ENCODE measurements at regions not wholly inside any gene's neighbourhood (a gene's known extent, or its start where the extent isn't known, plus 50 kb on each side); places are given as distances from the start of the nearest gene placed in this dataset.
A peak's percentile ranks its signal among the peaks of the same experiment; 100 is the strongest.

GRCh38 chr14:22332686-22333421, 256.2 kb downstream of the DAD1 start:
- DNase-seq (ENCODE audit: low read depth, low spot score) = no peak
- no peak for FAIRE-seq
- TF ChIP-seq PAX8 (IDR thresholded peaks at IDR 0.05) (no peak), POLR2A (IDR thresholded peaks at IDR 0.05; ENCODE audit: low read depth, low read length) (no peak), PKNOX1 (IDR thresholded peaks at IDR 0.05) (peak; percentile 30; the same call in 1 of the 2 replicates), CREB1 (IDR thresholded peaks at IDR 0.05; ENCODE audit: low read depth) (no peak)
- Histone ChIP-seq H3K4me3 (no peak overlapping the region), H3K4me1 (ENCODE audit: control insufficient read depth, insufficient read depth, low read length) (no peaks in the 10 kb centered on the region), H3K9me3 (replicated peaks; ENCODE audit: control insufficient read depth, insufficient read depth, low read length) (peaks cover 1% of the 10 kb centered on the region; the same call in 1 of the 3 replicates), H3K9ac (ENCODE audit: control insufficient read depth, insufficient read depth, low read length) (no peak overlapping the region), H3K27me3 (replicated peaks in 1 of 2; ENCODE audit: control insufficient read depth in 2 of 2, insufficient read depth in 2 of 2, low read length in 1 of 2) (no peaks in the 10 kb centered on the region), H2AFZ (ENCODE audit: control insufficient read depth, low read depth, low read length) (no peak overlapping the region), H4K20me1 (ENCODE audit: control insufficient read depth, insufficient read depth) (no peaks in the 10 kb centered on the region), H3K27ac (ENCODE audit: control insufficient read depth, insufficient read depth) (no peak overlapping the region), H3K36me3 (ENCODE audit: control insufficient read depth in 2 of 2, insufficient read depth in 2 of 2, low read length in 1 of 2) (no peaks in the 10 kb centered on the region), H3K79me2 (ENCODE audit: control insufficient read depth, insufficient read depth, low read length) (no peaks in the 10 kb centered on the region), H3K4me2 (ENCODE audit: control insufficient read depth, insufficient read depth) (no peak overlapping the region)
- SMC1A ChIA-PET (ENCODE audit: uncharacterized antibody, unreplicated experiment) = interaction anchor here (1.0 to 6.1 kb wide), 7 partner anchors 8 to 126 kb away, joined by 3 to 53 read pairs (median 4); no protein-coding TSS in a partner anchor
- in situ Hi-C loops (cut with MboI) (no loop called here), intact Hi-C loops (cut with micrococcal nuclease; ENCODE audit: unreplicated experiment) (no loop called here)
- RAD21 ChIA-PET (ENCODE audit: unreplicated experiment) = interaction anchor here (1.0 to 3.3 kb wide), 5 partner anchors 13 to 58 kb away, joined by 3 to 19 read pairs (median 4); no protein-coding TSS in a partner anchor
- CTCF ChIA-PET = interaction anchor here (0.6 to 7.9 kb wide), 12 partner anchors 13 to 340 kb away, joined by 3 to 74 read pairs (median 4); no protein-coding TSS in a partner anchor
- BruUV-seq (replicated peaks) = no TSS peak
- WGBS (ENCODE audit: insufficient coverage, insufficient replicate concordance, low lambda C conversion rate, missing lambda C conversion rate) = 48% methylated on average over 2 of the region's 2 CpGs
- POLR2A ChIA-PET = interaction anchor here (1.2 kb wide), 1 partner anchor 52 kb away, joined by 3 read pairs; no protein-coding TSS in a partner anchor
- no peak for ATAC-seq

- POLR2A ChIA-PET = no interaction called here
- no peak overlapping the region for H2AFZ ChIP-seq (ENCODE audit: control insufficient read depth, low read depth, low read length)
- no peaks in the 10 kb centered on the region for H3K27me3 ChIP-seq (replicated peaks in 1 of 2; ENCODE audit: control insufficient read depth in 2 of 2, insufficient read depth in 2 of 2, low read length in 1 of 2)
- WGBS (ENCODE audit: insufficient coverage, insufficient replicate concordance, low lambda C conversion rate, missing lambda C conversion rate) = 9% methylated on average over 3 of the region's 3 CpGs
- RAD21 ChIA-PET (ENCODE audit: unreplicated experiment) = no interaction called here
- BruUV-seq (replicated peaks) = no TSS peak
- intact Hi-C loops (cut with micrococcal nuclease; ENCODE audit: unreplicated experiment) (no loop called here), in situ Hi-C loops (cut with MboI) (no loop called here)
- peaks cover 1% of the 10 kb centered on the region; the same call in 1 of the 3 replicates for H3K9me3 ChIP-seq (replicated peaks; ENCODE audit: control insufficient read depth, insufficient read depth, low read length)
- DNase-seq (ENCODE audit: low read depth, low spot score) = no peak
- no peak overlapping the region for H3K4me2 ChIP-seq (ENCODE audit: control insufficient read depth, insufficient read depth)
- no peak overlapping the region for H3K4me3 ChIP-seq
- H3K27ac ChIP-seq (ENCODE audit: control insufficient read depth, insufficient read depth) = no peak overlapping the region
- FAIRE-seq = no peak
- no peaks in the 10 kb centered on the region for H4K20me1 ChIP-seq (ENCODE audit: control insufficient read depth, insufficient read depth)
- H3K79me2 ChIP-seq (ENCODE audit: control insufficient read depth, insufficient read depth, low read length) = no peaks in the 10 kb centered on the region
- H3K36me3 ChIP-seq (ENCODE audit: control insufficient read depth in 2 of 2, insufficient read depth in 2 of 2, low read length in 1 of 2) = no peaks in the 10 kb centered on the region
- no peak overlapping the region for H3K9ac ChIP-seq (ENCODE audit: control insufficient read depth, insufficient read depth, low read length)
- no peaks in the 10 kb centered on the region for H3K4me1 ChIP-seq (ENCODE audit: control insufficient read depth, insufficient read depth, low read length)
- CTCF ChIA-PET = interaction anchor here (1.5 kb wide), 1 partner anchor 11 kb away, joined by 3 read pairs; no protein-coding TSS in a partner anchor
- SMC1A ChIA-PET (ENCODE audit: uncharacterized antibody, unreplicated experiment) = interaction anchor here (1.4 kb wide), 1 partner anchor 9 kb away, joined by 3 read pairs; no protein-coding TSS in a partner anchor
- ATAC-seq = no peak
- TF ChIP-seq MEF2A (IDR thresholded peaks at IDR 0.05; ENCODE audit: insufficient read depth, low read depth, low read length) (no peak), ZNF274 (IDR thresholded peaks at IDR 0.05; ENCODE audit: insufficient read depth, insufficient read length) (no peak), NFYB (IDR thresholded peaks at IDR 0.05; ENCODE audit: insufficient read depth, low read depth, low read length) (no peak), POLR2A (IDR thresholded peaks at IDR 0.05; ENCODE audit: low read depth, low read length) (no peak), ZNF687 (IDR thresholded peaks at IDR 0.05) (no peak), USF1 (IDR thresholded peaks at IDR 0.05; ENCODE audit: borderline replicate concordance, extremely low read length, insufficient read depth, low read depth, low read length) (no peak)
Observed at GRCh38 chr14:22329371-22329770, 259.7 kb downstream of the DAD1 start.
